ENCODE measurements at regions not wholly inside any gene's neighbourhood (a gene's known extent, or its start where the extent isn't known, plus 50 kb on each side); places are given as distances from the start of the nearest gene placed in this dataset.
"Not testable (repeated sequence)": the region's sequence is repeated elsewhere in the genome, so short reads cannot be mapped to it uniquely, and the experiment has no call there.

DNA sequence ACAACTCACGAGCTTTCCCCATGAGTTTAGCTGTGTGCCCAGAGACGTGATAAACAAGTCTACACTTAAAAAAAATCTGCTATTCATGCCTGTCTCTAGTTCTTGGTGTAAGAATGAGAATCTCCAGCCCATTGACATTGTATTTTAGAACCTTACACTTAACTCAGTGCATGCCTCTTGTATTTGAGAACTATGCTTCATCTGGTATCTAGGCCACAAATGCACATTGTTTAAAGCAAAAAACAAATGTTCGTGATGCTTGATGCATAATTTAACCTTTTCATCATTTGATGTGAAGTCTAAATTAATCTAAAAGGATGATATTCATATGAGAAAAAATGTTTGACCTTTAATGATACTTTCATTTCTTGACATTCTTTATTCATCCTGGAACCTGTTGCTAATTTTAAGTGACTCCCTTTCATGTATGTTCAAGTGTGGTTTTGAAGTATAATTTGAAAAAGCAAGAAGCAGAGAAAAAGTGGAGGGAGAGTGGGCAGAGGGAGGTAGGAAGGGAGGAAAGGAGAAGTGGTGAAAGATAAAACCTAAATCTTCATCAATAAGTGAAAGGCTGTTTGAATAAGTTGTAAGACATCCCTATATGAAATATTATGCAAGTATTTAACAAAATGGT lies 116.9 kb downstream of the PFDN4 start:
- DNase-seq (ENCODE audit: low spot score), result no peak

DNA sequence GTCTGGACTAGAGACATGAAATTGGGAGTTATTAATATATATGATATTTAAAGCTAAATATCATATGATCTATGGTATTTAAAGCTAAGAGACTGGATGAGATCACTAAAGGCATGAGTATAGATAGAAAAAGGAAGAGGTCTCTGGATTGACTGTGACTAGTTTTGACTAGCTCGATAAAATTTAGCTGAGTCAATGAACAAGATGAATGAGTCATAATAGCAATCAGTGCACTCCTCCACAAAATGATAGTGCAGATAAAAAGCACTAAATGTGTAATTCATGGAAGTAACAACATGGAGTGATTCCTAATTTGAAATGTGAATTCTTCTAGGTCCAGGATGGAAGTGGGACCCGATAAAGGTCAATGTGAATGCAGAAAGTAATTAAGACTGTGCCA lies 127.4 kb downstream of the PFDN4 start:
- DNase-seq (ENCODE audit: low spot score), result no peak

DNA sequence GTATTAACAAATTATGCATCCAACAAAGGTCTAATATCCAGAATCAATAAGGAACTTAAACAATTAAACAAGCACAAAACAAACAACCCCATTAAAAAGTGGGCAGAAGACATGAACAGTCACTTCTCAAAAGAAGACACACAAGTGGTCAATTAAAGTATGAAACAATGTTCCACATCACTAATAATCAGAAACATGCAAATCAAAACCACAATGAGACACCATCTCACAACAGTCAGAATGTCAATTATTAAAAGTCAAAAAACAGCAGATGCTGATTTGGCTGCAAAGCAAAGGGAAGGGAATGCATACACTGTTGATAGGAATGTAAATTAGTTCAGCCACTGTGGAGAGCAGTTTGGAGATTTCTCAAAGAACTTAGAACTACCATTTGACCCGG lies 129.3 kb downstream of the PFDN4 start:
- DNase-seq (ENCODE audit: low spot score), result no peak

DNA sequence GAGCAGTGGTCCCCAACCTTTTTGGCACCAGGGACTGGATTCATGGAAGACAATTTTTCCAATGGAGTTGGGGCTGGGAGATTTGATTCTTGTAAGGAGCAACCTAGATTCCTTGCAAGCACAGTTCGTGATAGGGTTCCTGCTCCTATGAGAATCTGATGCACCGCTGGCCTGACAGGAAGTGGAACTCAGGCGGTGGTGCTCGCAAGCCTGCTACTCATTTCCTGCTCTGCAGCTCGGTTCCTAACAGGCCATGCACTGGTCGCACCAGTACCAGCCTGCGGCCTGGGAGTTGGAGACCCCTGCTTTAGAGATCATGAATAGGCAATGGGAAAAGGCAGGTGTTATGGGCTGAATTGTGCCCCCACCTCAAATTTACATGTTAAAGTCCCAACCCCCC lies 131.2 kb downstream of the PFDN4 start:
- DNase-seq (ENCODE audit: low spot score), result no peak

DNA sequence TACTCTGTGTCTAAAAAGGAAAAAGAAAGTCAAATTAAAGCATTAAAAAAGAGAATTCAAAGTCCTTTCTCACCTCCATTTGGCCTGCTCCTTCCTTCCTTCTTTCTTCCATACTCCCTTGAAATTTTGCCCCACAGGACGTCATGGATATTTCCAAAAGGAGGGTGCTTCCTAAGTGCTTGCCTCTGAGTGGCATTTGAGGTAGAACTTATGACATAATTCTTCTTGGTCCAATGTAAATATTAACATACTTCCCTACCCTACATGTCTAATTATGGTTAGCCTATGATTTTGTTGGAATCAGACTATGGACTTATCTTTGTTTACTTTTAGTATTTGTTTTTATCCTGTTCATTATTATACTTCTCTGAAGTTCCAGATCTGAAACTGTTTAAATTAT lies 132.3 kb downstream of the PFDN4 start:
- DNase-seq (ENCODE audit: low spot score), result no peak

DNA sequence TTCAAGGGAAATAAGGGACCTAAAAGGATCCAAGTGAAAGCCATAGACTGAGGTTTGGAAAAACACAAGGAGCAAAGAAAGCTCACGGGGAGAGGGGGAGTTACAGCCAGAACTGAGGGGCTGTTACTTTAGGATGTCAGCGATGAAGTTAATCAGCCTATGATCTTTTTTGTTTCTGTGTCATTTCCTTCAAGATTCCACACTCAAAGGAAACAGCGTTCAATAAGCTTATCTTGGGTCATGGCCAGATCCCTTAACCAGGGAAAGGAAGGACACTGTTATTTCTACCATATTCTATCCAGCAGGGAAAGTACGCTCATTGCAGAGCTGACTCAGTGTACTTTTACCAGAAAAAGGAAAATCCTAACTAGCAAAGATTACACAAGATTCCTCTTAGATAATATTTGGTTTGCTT lies 132.8 kb downstream of the PFDN4 start:
- DNase-seq (ENCODE audit: low spot score), result no peak

DNA sequence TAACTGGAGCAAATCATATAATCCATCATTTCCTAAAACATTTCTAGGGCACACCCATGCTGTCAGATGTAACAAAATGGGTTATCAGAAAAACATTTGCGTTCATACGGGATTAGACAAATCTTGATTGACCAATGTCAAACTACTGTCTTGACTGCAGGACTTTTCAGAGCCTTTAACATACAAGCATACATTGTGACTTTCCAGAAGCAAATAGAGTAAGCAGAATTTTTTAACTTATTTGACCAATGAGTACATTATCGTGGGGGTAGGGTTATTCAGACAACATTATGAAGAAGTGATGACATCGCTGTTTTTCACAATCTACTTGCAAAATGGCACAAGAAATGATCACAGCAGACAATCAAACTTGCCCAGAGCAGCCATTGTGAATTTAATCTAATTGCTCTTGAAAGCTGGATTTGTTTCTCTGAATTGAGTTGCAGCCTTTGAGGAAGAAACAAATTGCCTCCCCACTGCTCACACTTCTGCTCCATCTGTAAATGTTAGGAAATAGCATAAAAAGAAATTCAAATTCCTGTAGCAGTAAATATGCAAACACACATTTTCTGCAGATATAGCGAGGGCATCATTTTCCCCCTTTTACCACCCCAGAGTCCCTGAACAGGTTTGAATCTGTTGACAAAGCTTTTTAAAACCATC lies 133.0 kb upstream of the DOK5 start:
- DNase-seq (ENCODE audit: low spot score), result no peak

DNA sequence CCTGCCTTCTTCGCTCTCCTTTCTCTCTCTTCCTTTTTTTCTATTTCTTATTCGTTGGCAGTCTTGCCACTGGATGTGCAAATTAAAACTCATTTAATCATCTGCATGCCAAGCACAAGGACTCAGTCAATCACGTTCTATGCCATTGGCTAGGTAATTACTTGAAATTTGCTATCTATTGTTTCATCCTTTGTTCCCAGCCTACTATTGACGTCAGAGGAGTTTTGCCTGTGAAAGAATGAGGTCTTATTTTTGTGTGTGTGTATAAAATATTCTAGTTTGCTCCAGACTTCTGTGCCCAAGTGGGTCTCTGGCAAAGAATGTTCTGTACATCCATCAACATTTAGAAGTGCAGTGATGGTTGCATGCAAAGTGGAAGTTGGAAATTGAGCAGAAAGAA lies 132.3 kb upstream of the DOK5 start:
- no peak for DNase-seq (ENCODE audit: low spot score)

DNA sequence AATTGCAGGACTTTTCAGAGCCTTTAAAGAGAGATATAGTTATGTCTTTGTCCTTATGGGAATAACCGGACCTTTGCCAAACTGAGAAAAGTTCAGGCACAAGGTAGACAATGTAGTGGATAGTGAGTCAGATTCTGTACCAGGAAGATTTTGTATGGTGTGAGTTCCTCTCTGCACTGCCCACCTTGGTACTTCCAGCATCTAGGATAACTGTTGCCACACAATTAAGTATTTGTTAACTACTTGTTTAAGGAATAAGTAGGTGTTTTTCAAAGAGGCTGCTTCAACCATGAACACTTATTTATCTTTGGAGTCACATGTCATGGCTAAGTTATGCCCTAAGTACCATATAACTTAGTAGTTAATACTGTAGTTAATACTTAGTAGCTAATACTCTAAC lies 131.8 kb upstream of the DOK5 start:
- DNase-seq (ENCODE audit: low spot score), result no peak

DNA sequence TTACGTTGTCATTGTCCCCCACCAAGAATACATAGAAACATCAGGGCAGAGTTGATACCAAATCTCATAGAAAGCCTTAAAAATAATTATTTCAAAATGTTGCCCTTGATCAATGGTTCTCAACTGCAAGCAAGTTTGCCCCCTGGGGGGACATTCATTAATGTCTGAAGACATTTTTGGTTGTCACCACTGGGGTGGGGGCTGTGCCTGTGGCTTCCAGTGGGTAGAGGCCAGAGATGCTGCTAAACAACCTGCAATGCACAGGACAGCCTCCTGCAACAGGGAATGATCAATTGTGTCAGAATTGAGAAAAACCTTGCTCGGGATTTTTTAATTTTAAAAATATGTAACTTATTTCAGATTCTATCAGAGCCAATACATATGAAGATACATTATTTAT lies 130.6 kb upstream of the DOK5 start:
- no peak for DNase-seq (ENCODE audit: low spot score)

DNA sequence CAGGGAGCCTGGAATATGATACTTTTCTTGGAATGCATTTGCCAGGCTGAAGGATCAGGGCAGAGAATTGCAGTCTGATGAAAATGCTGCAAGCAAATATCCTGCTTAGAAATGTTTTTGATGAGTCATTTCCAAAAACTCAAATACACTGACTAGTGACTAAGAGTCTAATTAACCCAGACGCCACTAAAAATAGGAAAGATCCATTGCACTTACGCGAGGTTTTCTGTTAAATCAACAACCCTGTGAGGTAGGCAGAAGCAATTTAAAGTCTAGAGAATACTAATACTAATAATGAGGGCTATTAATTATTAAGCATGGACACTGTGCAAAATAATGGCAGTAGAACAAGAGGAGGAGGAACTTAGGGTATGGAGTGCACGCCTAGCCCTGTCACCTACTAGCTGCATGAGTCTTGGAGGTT lies 130.1 kb upstream of the DOK5 start:
- no peak for DNase-seq (ENCODE audit: low spot score)

DNA sequence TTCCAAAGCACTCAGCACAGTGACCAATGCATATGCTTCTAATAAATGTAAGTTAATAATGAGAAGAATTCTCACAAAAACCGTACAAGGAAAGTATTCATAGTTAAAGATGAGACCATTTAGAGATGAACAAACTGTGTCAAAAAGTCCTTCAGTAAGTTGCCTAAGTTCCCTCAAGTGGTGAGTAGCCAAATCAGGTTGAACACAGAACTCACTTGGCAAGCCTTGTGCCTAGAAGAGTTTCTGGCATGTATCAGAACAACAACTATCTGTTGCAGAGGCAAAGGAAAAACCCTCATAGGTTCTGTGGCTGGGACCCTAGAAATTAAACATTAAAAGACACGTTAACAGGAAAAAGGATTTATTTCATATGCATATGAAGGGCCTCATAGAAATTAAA lies 129.6 kb upstream of the DOK5 start:
- no peak for DNase-seq (ENCODE audit: low spot score)

DNA sequence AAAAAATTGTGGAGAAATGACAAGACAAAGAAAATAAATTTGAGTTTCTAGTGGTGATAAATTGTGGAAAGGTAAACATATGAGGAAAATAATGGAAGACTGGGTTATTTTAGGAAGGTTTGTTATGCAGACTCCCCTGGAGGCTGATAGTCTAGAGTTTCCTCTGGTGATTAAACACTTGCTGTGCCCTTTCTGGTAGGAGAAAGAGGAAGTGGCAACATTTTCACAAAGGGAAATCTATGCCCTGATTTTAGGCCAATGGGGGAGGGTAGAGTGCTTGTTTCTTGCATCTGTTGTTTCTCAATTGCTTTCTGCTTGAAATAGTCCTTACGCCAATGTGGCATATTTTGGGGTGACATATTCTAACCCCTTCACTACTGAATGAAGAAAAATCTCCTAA lies 129.1 kb upstream of the DOK5 start:
- no peak for DNase-seq (ENCODE audit: low spot score)

DNA sequence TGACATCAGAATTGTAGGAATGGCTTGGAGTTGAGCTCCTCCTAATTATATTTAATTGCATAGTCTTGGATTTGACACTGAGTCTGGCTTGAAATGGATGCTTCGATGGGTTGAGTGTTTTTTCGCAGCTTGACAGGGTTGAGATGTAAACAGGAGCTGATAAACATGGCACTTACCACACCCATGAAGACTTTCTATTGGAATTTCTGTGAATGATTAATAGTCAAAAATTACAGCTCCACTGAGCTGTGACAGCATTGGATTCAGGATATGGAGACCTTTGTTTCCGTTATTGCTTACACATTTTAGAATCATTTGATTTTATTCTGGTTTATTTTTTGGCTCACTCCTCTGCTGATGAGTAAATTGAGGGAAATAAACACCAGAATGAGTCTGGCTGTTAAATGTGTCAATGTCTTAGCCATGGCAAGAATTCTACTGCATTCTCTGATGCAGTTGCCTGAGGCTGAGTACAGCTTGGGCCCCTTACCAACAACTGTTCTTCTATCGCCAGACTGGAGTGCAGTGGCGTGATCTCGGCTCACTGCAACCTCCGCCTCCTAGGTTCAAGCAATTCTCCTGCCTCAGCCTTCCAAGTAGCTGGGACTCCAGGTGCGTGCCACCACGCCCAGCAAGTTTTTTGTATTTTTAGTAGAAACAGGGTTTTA lies 128.1 kb upstream of the DOK5 start:
- no peak for DNase-seq (ENCODE audit: low spot score)

DNA sequence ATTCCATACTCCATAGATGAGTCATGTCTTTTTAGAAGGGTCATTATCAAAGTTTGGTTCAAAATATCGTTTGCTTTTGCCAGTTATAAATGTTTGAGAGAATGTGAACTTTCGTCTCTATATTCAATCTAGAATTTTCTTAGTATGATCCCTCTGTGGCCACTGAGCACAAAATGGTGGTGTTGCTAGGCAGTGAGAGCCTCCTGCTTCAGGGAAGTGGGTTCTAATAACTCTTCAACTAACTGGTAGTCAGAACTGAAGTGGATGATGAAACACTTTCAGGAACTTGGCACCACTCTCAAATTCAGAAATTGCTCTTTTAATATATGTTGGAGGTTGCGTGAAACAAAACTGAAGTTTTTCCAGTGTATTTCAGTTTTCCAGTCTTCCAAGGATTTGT lies 125.0 kb upstream of the DOK5 start:
- no peak for DNase-seq (ENCODE audit: low spot score)

DNA sequence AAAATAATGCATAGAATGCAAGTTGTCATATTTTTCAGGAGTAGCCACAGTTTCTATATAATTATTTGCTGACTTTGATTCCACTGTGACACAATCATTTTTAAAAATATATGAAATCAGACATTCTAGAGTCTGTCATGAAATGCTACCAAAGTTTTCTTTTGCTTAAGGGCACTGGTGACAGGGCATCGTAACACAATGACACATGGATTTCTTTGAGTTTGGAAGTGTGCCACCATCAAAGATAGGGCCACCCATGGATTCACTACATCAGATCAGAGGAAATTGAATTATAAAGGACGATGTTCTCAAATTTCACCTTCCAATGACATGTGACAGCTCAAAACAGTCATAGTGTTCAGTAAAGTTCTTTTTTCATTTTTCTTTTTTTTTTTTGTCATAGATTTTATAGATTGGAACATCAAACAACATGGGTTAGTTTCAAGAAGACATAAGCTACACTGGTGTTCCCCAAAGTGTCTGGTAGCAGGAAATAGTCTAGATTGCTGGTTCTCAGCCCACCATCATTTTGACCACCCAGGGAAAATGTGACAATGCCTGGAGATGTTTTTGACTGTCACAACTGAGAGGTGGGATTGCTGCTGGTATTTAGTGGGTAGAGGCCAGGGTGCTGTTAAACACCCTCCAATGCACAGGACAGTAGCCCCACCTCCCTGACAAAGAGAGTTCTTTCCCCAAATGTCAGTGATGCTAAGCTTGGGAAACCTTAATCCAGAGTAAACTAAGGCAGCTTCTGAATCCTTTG lies 123.8 kb upstream of the DOK5 start:
- no peak for DNase-seq (ENCODE audit: low spot score)

DNA sequence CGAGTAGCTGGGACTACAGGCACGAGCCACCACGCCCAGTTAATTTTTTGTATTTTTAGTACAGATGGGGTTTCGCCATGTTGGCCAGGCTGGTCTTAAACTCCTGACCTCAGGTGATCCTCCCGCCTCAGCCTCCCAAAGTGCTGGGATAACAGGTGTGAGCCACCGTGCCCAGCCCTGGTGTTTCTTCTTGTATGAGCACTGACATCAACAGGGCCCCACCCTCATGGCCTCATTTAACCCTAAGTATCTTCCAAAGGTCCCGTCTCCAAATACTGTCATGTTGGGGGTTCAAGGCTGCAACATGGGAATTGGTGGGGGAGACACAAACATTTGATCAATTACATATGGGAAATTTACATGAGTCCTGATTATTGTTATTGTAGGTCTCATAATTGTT lies 122.9 kb upstream of the DOK5 start:
- not testable (repeated sequence) for DNase-seq (ENCODE audit: low spot score)

DNA sequence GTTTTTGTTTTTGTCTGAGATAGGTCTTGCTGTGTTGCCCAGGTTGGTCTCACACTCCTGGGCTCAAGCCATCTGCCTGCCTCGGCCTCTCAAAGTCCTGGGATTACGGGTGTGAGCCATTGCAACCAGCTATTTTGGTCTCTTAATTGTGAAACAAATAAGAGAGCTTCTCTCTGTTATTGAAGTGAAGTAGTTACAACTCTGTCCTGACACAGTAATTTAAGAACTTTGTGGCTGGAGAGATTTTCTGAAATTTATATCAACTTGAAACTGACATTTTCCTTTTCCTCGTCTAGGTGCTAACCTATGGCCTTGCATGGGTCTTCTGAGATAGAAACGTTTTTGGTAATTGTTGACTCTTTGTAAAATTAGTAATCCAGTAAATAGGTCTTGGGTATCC lies 122.1 kb upstream of the DOK5 start:
- DNase-seq (ENCODE audit: low spot score), result no peak

DNA sequence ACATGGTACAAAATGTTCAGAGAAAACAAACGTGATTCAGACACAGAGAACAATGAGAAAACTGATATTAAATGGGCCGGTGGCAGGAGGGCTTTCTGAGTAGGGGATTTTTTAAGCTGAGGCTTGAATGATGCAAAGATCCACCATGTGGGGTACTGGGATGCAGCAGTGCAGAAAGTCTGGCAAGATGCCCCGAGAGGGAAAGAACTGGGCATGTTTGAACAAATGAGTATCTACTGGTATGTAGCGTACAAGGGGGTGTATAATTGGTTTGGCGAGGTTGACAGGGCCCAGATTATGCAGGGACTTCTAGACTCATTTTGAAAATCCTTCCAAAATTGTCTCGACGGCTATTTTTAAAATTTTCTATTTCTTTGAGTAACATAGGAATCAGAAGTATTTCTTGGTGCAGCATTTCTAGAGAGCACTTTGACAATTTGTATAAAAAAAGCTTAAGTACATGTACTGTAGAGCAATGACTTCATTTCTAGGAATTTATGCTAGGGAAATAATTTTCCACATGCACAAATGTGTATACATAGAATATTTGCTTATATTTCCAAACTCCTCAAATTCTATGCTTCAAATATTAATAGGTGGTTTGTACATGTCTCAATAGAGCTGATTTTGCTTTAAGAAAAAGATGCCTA lies 119.6 kb upstream of the DOK5 start:
- DNase-seq (ENCODE audit: low spot score), result no peak

DNA sequence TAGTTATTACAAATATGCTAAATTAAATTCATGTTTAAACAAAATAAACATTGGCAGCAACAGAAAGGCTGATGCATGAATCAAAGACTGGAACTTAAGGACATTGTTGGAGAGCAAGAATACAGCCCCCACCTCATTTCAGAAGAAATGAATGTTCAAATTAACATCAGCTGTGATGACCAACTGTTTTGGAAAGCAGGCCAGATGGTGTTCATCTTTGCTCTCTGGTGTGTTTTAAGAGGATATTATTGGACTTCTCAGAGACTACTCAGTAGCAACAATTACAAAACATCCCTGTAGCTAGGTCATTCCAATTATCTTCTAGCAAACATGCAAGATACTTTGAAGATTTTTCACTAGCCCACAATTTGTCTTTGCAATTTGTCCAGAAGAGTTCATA lies 118.6 kb upstream of the DOK5 start:
- DNase-seq (ENCODE audit: low spot score), result no peak

DNA sequence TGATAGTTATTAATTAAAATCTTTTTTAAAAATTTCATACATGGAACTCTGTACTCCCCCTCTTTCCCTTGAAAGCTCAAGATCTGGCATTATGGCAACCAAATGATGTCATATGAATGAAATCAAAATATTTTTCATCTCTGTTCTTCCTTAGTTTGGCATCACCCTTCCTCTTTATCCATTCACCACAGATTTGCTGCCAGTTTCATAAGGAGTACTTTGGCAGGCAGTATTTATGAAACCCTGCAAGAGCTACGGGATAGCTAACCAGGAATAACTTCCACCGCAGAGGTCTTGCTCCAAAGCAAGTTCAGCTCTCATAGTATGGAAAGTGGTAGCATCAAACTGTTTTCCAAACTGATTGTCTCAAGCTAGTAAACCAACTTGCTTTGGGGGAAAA lies 113.9 kb upstream of the DOK5 start:
- no peak for DNase-seq (ENCODE audit: low spot score)

DNA sequence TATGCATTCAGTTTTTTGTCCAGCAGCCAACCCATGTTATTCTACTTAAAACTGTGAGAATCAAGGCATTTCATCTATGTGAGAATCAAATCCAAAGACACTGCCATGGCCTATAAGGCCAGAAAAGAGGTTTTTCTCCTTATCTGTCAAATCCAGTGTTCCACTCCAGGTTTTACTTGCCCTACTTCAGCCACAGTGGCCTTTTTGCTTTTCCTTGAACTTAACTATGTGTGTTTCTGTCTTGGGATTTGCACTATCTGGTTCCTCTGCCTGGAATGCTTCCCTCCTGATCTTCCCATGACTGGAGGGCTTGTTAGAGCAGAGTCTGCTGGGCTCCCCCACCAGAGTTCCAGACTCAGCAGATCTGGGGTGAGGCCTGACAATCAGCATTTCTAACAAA lies 113.1 kb upstream of the DOK5 start:
- DNase-seq (ENCODE audit: low spot score), result no peak
